ENCODE measurements at regions not wholly inside any gene's neighbourhood (a gene's known extent, or its start where the extent isn't known, plus 50 kb on each side); places are given as distances from the start of the nearest gene placed in this dataset.

- TF ChIP-seq POLR2A (IDR thresholded peaks at IDR 0.05) (no peak), CTCF (IDR thresholded peaks at IDR 0.05) (no peak)
- Histone ChIP-seq H3K9me3 (no peaks in the 10 kb centered on the region), H3K27ac (no peak overlapping the region), H3K36me3 (no peaks in the 10 kb centered on the region), H3K27me3 (no peaks in the 10 kb centered on the region), H3K4me1 (no peaks in the 10 kb centered on the region), H3K4me3 (no peak overlapping the region)
- in situ Hi-C loops (cut with MboI; ENCODE audit: low pct_ligation_motif_present in 1 of 4, low pct_unique_long_range_greater_than_20kb in 1 of 4, low sequenced_read_pairs in 3 of 4) (no loop called here), intact Hi-C loops (cut with DNase I; ENCODE audit: low total_unique reads) (no loop called here)
- WGBS, 2 donors (ENCODE audit: low coverage in 1 of 2): 64 to 70% methylated on average over 3 of the region's 3 CpGs
- DNase-seq: no peak
Measured at GRCh38 chr20:7057611-7058010, 290.1 kb downstream of the BMP2 start.

GRCh38 chr20:7078804-7079203 lies 311.3 kb downstream of the BMP2 start:
- no peaks in the 10 kb centered on the region for H3K36me3 ChIP-seq

GRCh38 chr20:7080472-7080871 lies 313.0 kb downstream of the BMP2 start:
- in situ Hi-C loops (cut with MboI; ENCODE audit: low pct_ligation_motif_present in 1 of 4, low pct_unique_long_range_greater_than_20kb in 1 of 4, low sequenced_read_pairs in 3 of 4) (no loop called here), intact Hi-C loops (cut with DNase I; ENCODE audit: low total_unique reads) (no loop called here)
- 72 to 82% methylated on average over 3 of the region's 3 CpGs for WGBS, 2 donors (ENCODE audit: low coverage in 1 of 2)
- H3K9me3 ChIP-seq: no peaks in the 10 kb centered on the region
- TF ChIP-seq POLR2AphosphoS5 (IDR thresholded peaks at IDR 0.05): no peak
- no peaks in the 10 kb centered on the region for H3K36me3 ChIP-seq
- H3K27me3 ChIP-seq: no peaks in the 10 kb centered on the region
- peaks cover 0 to 5% (median 0%) of the 10 kb centered on the region in 4 donors for H3K4me1 ChIP-seq
- H3K27ac ChIP-seq: no peak overlapping the region
- H3K4me3 ChIP-seq: no peak overlapping the region
- DNase-seq: no peak

More at GRCh38 chr20:7078804-7079203, 311.3 kb downstream of the BMP2 start:
- no peak overlapping the region for H3K27ac ChIP-seq
- no peak overlapping the region for H3K4me3 ChIP-seq
- H3K9me3 ChIP-seq: no peaks in the 10 kb centered on the region
- no peak for DNase-seq
- no peaks in the 10 kb centered on the region for H3K27me3 ChIP-seq
- in situ Hi-C loops (cut with MboI; ENCODE audit: low pct_ligation_motif_present in 1 of 4, low pct_unique_long_range_greater_than_20kb in 1 of 4, low sequenced_read_pairs in 3 of 4) (no loop called here), intact Hi-C loops (cut with DNase I; ENCODE audit: low total_unique reads) (no loop called here)
- no peak for TF ChIP-seq POLR2A (IDR thresholded peaks at IDR 0.05)
- no peak for TF ChIP-seq POLR2AphosphoS5 (IDR thresholded peaks at IDR 0.05)
- no peak for TF ChIP-seq CTCF (IDR thresholded peaks at IDR 0.05)
- no peak for TF ChIP-seq EP300 (IDR thresholded peaks at IDR 0.05; ENCODE audit: low read depth)
- 82 to 86% methylated on average over 4 to 5 of the region's 5 CpGs for WGBS, 2 donors (ENCODE audit: low coverage in 1 of 2)
- H3K4me1 ChIP-seq: no peaks in the 10 kb centered on the region

GRCh38 chr20:7085467-7085866 lies 318.0 kb downstream of the BMP2 start:
- H3K27ac ChIP-seq: no peak overlapping the region
- peaks cover 0 to 30% (median 3%) of the 10 kb centered on the region in 4 donors for H3K4me1 ChIP-seq
- no peaks in the 10 kb centered on the region for H3K27me3 ChIP-seq
- TF ChIP-seq EP300 (IDR thresholded peaks at IDR 0.05; ENCODE audit: low read depth) (no peak), POLR2A (IDR thresholded peaks at IDR 0.05) (no peak), CTCF (IDR thresholded peaks at IDR 0.05) (no peak), POLR2AphosphoS5 (IDR thresholded peaks at IDR 0.05) (no peak)
- 8 to 23% methylated on average over 1 of the region's 1 CpG for WGBS, 2 donors (ENCODE audit: low coverage in 1 of 2)
- DNase-seq: peak; percentile 28
- intact Hi-C loops (cut with DNase I; ENCODE audit: low total_unique reads): no loop called here
- in situ Hi-C loops (cut with MboI; ENCODE audit: low pct_ligation_motif_present in 1 of 4, low pct_unique_long_range_greater_than_20kb in 1 of 4, low sequenced_read_pairs in 3 of 4): no loop called here
- H3K36me3 ChIP-seq: no peaks in the 10 kb centered on the region
- no peak overlapping the region for H3K4me3 ChIP-seq
- no peaks in the 10 kb centered on the region for H3K9me3 ChIP-seq

- no peaks in the 10 kb centered on the region for H3K9me3 ChIP-seq
- peak in 1 of 5 experiments; percentile 14 for TF ChIP-seq CTCF (IDR thresholded peaks at IDR 0.05)
- TF ChIP-seq EP300 (IDR thresholded peaks at IDR 0.05; ENCODE audit: low read depth): no peak
- TF ChIP-seq POLR2A (IDR thresholded peaks at IDR 0.05): no peak
- no peak for TF ChIP-seq POLR2AphosphoS5 (IDR thresholded peaks at IDR 0.05)
- H3K4me3 ChIP-seq: no peak overlapping the region
- H3K27ac ChIP-seq: peak overlapping the region in 1 of 4 donors; percentile 26
- intact Hi-C loops (cut with DNase I; ENCODE audit: low total_unique reads): no loop called here
- DNase-seq: no peak
- peaks cover 0 to 41% (median 6%) of the 10 kb centered on the region in 4 donors for H3K4me1 ChIP-seq
- no peaks in the 10 kb centered on the region for H3K27me3 ChIP-seq
- in situ Hi-C loops (cut with MboI; ENCODE audit: low pct_ligation_motif_present in 1 of 4, low pct_unique_long_range_greater_than_20kb in 1 of 4, low sequenced_read_pairs in 3 of 4): no loop called here
- WGBS, 2 donors (ENCODE audit: low coverage in 1 of 2): 38 to 48% methylated on average over 1 of the region's 1 CpG
- H3K36me3 ChIP-seq: no peaks in the 10 kb centered on the region
Measured at GRCh38 chr20:7087803-7088202, 320.3 kb downstream of the BMP2 start.

Measured in transverse colon (tissue), 4 donors.